Vagina (tissue), 2 donors: ENCODE measurements at regions not wholly inside any gene's neighbourhood (a gene's known extent, or its start where the extent isn't known, plus 50 kb on each side); places are given as distances from the start of the nearest gene placed in this dataset.

Experiments used
- POLR2AphosphoS5 ChIP-seq, 2 donors: sonication (generic); formaldehyde crosslinking; IDR thresholded peaks; one replicate each; pipeline ENCODE4 v1.9.0; 2017; ENCODE audit warnings: antibody characterized with exemption in 2 of 2, mild to moderate bottlenecking in 2 of 2, low read depth in 1 of 2; ENCODE audit not compliant: insufficient read depth in 1 of 2
- TF ChIP-seq, protein P1 (sequence below), 3 experiments: fragments of 450-650 bp in 2 of 3; fragments of 200-600 bp in 1 of 3; sonication (generic) in 1 of 3; IDR thresholded peaks; one replicate each; pipeline ENCODE4 v1.5.1; 2017 to 2019; ENCODE audit warnings: antibody characterized with exemption in 3 of 3, mild to moderate bottlenecking in 2 of 3, moderate library complexity in 2 of 3

DNA sequence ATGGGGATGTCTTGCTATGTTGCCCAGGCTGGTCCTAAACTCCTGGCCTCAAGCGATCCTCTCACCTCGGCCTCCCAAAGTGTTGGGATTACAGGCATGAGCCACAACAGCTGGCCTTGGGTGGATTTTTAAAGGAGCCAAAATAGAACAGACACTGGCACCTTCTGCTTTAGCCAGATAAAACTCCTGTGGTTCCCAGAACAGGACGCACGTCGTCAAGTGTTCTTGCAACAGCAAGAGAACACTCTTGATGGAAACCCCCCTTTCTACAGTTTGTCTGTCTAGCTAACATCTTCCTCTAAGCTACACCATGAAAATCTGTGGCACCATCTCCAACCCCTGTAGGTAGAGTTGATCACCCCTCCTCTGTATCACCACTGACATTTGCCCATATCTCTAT is 122.6 kb downstream of the NPIPB5 start:
- no peak for TF ChIP-seq POLR2AphosphoS5 (IDR thresholded peaks at IDR 0.05; ENCODE audit: insufficient read depth in 1 of 2, low read depth in 1 of 2)
- TF ChIP-seq, protein P1, sequence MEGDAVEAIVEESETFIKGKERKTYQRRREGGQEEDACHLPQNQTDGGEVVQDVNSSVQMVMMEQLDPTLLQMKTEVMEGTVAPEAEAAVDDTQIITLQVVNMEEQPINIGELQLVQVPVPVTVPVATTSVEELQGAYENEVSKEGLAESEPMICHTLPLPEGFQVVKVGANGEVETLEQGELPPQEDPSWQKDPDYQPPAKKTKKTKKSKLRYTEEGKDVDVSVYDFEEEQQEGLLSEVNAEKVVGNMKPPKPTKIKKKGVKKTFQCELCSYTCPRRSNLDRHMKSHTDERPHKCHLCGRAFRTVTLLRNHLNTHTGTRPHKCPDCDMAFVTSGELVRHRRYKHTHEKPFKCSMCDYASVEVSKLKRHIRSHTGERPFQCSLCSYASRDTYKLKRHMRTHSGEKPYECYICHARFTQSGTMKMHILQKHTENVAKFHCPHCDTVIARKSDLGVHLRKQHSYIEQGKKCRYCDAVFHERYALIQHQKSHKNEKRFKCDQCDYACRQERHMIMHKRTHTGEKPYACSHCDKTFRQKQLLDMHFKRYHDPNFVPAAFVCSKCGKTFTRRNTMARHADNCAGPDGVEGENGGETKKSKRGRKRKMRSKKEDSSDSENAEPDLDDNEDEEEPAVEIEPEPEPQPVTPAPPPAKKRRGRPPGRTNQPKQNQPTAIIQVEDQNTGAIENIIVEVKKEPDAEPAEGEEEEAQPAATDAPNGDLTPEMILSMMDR (IDR thresholded peaks at IDR 0.05): no peak
